HG03280 (cell line): ENCODE measurements at regions not wholly inside any gene's neighbourhood (a gene's known extent, or its start where the extent isn't known, plus 50 kb on each side); places are given as distances from the start of the nearest gene placed in this dataset.
"Not testable (repeated sequence)": the region's sequence is repeated elsewhere in the genome, so short reads cannot be mapped to it uniquely, and the experiment has no call there.

ENCODE experiments used
- ATAC-seq: cut with Tn5 transposase; IDR thresholded peaks from one replicate; pipeline ENCODE4 v1.9.1; 2021; ENCODE audit warnings: mild to moderate bottlenecking, moderate library complexity; ENCODE audit not compliant: unreplicated experiment

DNA sequence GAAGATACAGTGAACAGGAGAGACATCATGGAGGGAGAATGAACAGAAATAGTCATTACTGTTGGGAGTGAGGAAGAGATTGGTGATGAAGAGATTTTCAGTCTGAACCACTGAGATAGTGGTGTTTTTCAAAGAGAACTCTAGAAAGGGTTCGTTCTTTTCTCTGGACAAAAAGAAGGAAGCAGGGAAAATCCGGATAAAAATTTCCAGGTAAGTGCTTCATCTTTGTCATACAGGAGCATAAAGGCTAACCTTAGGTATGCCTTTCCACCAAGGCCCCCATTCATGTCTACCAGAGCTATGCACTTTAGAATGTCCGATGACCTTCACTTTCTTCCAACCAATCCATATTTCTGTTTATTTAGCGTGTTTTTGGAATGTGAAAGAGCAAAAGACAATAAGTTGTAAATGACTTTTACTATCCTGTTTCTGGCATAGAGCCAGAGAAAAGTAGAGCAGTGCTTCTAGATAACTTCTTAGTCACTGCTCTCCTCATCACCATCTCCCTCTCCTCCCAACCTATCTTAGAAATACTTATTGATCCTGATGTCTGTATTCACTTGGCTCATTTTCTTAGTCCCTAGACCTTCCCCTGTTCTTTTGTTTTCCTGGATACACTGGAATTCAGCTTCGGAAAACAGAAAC is 116.5 kb downstream of the TTC6 start:
- no peak for ATAC-seq

DNA sequence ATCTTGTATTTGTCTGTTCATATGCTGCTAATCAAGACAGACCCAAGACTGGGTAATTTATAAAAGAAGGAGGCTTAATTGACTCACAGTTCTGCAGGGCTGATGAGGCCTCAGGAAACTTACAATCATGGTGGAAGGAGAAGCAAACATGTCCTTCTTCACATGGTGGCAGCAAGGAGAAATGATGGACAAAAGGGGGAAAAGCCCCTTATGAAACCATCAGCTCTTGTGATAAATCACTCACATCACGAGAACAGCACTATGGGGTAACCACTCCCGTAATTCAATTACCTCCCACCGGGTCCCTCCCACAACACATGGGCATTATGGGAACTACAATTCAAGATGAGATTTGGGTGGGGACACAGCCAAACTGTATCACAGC is 117.0 kb downstream of the TTC6 start:
- ATAC-seq = not testable (repeated sequence)

- no peak for ATAC-seq
Observed at GRCh38 chr14:37712976-37713431, 117.6 kb downstream of the TTC6 start.

- no peak for ATAC-seq
Observed at GRCh38 chr14:37720131-37720530, 124.7 kb downstream of the TTC6 start.

- no peak for ATAC-seq
Observed at GRCh38 chr14:37721976-37722659, 126.7 kb downstream of the TTC6 start.

GRCh38 chr14:37723515-37723914 is 128.1 kb downstream of the TTC6 start:
- no peak for ATAC-seq

- ATAC-seq = no peak
Observed at GRCh38 chr14:37726708-37727107, 131.3 kb downstream of the TTC6 start.

GRCh38 chr14:37729218-37729617 is 133.8 kb downstream of the TTC6 start:
- ATAC-seq = no peak

DNA sequence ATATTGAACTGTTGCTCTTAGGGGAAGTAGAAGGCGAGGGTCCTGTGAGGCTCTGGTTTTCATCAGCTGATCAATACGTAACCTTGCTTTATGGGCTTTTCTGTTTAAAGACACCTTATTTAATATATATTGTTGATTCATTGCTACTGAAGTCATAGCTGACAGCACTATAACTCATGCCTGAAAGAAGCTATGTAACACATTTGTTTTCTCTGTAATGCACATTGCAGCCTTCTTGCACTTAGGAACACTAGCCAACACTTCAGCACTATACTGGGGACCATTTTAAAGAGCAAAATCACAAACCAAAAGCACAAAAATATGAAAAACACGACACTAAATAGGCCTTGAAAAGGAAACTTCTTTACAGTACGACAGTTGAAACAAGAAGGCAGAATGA is 135.7 kb downstream of the TTC6 start:
- ATAC-seq = no peak

GRCh38 chr14:37745657-37746056 is 150.2 kb downstream of the TTC6 start:
- no peak for ATAC-seq

- ATAC-seq = no peak
Observed at GRCh38 chr14:37746140-37746832, 150.9 kb downstream of the TTC6 start.

DNA sequence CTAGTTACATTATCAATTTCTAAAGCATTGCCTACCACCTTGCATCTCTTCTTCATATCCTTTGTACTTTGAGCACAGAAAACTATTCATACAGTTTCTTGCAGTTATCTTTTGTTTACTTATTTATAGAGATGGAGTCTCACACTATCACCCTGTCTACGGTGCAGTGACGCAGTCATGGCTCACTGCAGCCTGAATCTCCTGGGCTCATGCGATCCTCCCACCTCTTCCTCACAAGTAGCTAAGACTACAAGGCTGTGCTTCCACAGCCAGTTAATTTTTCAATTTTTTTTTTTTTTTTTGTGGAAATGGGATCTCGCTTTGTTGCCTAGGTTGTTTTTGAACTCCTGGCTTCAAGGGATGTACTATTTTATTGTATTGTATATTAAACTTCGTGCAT is 158.0 kb downstream of the TTC6 start:
- ATAC-seq = no peak

DNA sequence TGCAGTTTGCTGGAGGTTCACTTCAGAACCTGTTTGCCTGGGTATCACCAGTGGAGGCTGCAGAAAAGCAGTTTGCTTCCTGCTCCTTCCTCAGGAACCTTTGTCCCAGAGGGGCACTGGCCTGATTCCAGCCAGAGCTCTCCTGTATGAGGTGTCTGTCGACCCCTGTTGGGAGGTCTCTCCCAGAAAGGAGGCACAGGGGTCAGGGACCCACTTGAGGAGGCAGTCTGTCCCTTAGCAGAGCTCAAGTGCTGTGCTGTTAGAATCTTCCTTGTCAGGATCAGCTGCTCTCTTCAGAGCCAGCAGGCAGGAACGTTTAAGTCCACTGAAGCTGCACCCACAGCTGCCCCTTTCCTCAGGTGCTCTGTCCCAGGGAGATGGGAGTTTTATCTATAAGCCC is 164.8 kb downstream of the TTC6 start:
- not testable (repeated sequence) for ATAC-seq

DNA sequence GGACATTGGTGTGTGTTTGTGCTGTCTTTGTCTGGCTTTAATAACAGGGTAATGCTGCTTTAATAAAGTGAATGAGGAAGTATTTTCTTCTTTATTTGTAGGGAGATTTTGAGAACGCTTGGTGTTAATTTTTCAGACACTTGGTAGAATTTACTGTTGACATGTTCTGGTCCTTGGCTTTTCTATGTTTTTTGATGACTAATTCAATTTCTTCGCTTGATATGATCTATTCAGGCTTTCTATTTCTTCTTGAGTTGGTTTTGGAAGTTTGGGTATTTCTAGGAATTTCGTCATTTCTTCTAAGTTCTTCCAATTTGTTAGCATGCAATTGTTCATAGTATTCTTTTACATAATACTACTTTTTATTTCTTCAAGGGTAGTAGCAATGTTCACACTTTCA is 167.8 kb downstream of the TTC6 start:
- no peak for ATAC-seq

- ATAC-seq = not testable (repeated sequence)
Observed at GRCh38 chr14:37772283-37772682, 176.9 kb downstream of the TTC6 start.

- ATAC-seq = no peak
Observed at GRCh38 chr14:37776791-37777499, 181.5 kb downstream of the TTC6 start.

DNA sequence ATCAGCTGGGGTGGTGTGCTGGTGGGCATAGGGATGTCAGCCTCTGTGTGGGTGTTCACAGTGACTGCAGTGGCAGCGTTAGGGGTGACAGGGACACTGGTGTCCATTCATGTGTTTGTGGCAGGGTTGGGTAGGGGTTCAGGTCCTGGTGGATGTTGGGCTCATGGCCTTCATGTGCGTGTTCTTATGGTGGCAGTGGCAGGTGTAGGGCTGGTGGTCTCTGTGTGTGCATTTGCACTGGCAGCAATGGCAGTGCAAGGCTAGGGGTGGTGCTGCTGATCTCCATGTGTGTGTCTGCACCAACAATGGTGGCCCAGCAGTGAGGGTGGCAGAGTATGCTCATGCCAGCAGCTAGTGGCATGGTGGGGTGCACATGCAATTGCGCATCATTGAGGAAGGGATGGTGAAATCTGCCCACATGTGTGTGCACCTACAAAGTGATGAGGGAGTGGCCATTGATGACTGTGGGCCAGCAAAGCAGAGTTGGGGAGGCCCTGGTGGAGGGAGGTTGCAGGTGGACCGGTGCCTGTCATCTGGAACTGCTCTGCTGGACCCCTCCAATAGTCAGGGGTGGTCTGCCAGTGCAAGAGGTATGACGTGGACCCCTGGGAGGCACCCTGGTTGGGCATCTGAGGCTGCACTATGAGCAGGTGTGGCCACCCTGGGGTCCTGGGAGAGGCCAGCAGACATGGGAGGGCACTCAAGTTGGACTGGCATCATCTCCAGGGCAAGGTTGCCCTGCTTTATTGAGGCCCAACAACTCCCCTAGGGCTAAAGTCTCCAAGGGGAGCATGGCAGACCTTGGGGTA is 182.9 kb downstream of the TTC6 start:
- ATAC-seq = no peak

GRCh38 chr14:37779480-37779879 is 184.1 kb downstream of the TTC6 start:
- ATAC-seq = no peak

DNA sequence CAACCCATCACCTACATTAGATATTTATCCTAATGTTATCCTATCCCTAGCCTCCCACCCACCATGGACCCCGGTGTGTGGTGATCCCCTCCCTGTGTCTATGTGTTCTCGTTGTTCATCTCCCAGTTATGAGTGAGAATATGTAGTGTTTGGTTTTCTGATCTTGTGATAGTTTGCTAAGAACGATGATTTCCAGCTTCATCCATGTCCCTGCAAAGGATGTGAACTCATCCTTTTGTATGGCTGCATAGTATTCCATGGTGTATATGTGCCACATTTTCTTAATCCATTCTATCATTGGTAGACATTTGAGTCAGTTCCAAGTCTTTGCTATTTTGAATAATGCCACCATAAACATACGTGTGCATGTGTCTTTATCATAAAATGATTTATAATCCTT is 185.3 kb downstream of the TTC6 start:
- not testable (repeated sequence) for ATAC-seq

DNA sequence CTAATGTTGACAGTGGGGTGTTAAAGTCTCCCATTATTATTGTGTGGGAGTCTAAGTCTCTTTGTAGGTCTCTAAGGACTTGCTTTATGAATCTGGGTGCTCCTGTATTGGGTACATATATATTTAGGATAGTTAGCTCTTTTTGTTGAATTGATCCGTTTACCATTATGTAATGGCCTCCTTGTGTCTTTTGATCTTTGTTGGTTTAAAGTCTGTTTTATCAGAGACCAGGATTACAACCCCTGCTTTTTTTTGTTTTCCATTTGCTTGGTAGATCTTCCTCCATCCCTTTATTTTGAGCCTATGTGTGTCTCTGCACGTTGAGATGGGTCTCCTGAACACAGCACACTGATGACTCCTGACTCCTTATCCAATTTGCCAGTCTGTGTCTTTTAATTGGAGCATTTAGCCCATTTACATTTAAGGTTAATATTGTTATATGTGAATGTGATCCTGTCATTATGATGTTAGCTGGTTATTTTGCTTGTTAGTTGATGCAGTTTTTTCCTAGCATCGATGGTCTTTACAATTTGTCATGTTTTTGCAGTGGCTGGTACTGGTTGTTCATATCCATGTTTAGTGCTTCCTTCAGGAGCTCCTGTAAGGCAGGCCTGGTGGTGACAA is 188.9 kb downstream of the TTC6 start:
- not testable (repeated sequence) for ATAC-seq
